GM19468 (cell line): ENCODE measurements at regions not wholly inside any gene's neighbourhood (a gene's known extent, or its start where the extent isn't known, plus 50 kb on each side); places are given as distances from the start of the nearest gene placed in this dataset.
A peak's percentile ranks its signal among the peaks of the same experiment; 100 is the strongest.
"Not testable (repeated sequence)": the region's sequence is repeated elsewhere in the genome, so short reads cannot be mapped to it uniquely, and the experiment has no call there.

Experiments
- ATAC-seq: cut with Tn5 transposase; IDR thresholded peaks from one replicate; pipeline ENCODE4 v1.9.1; 2021; ENCODE audit warnings: mild to moderate bottlenecking, moderate library complexity, moderate number of reproducible peaks; ENCODE audit not compliant: unreplicated experiment; ENCODE audit errors: extremely low read depth

GRCh38 chr5:118518720-118519119 is 469.6 kb downstream of the DTWD2 start:
- no peak for ATAC-seq

- ATAC-seq, result no peak
Measured at GRCh38 chr5:118511846-118512245, 476.5 kb downstream of the DTWD2 start.

- ATAC-seq, result peak; percentile 55
Measured at GRCh38 chr5:118506217-118506852, 482.0 kb downstream of the DTWD2 start.

- not testable (repeated sequence) for ATAC-seq
Measured at GRCh38 chr5:118502232-118502631, 486.1 kb downstream of the DTWD2 start.

- no peak for ATAC-seq
Measured at GRCh38 chr5:118491351-118491750, 497.0 kb downstream of the DTWD2 start.

- no peak for ATAC-seq
Measured at GRCh38 chr5:118486647-118487225, 501.6 kb downstream of the DTWD2 start.

- no peak for ATAC-seq
Measured at GRCh38 chr5:118479285-118479684, 509.1 kb downstream of the DTWD2 start.

- no peak for ATAC-seq
Measured at GRCh38 chr5:118478852-118479251, 509.5 kb downstream of the DTWD2 start.

GRCh38 chr5:118468085-118468484 is 520.3 kb downstream of the DTWD2 start:
- ATAC-seq, result no peak

- no peak for ATAC-seq
Measured at GRCh38 chr5:118467103-118467502, 521.2 kb downstream of the DTWD2 start.

GRCh38 chr5:118466418-118466817 is 521.9 kb downstream of the DTWD2 start:
- no peak for ATAC-seq

- ATAC-seq, result not testable (repeated sequence)
Measured at GRCh38 chr5:118462276-118462675, 526.1 kb downstream of the DTWD2 start.

- ATAC-seq, result no peak
Measured at GRCh38 chr5:118461436-118461835, 526.9 kb downstream of the DTWD2 start.

GRCh38 chr5:118459490-118459889 is 528.9 kb downstream of the DTWD2 start:
- no peak for ATAC-seq

- no peak for ATAC-seq
Measured at GRCh38 chr5:118456085-118456484, 532.3 kb downstream of the DTWD2 start.

- ATAC-seq, result no peak
Measured at GRCh38 chr5:118451697-118452247, 536.6 kb downstream of the DTWD2 start.

GRCh38 chr5:118450554-118451332 is 537.6 kb downstream of the DTWD2 start:
- no peak for ATAC-seq

GRCh38 chr5:118447350-118447749 is 541.0 kb downstream of the DTWD2 start:
- no peak for ATAC-seq

- no peak for ATAC-seq
Measured at GRCh38 chr5:118441956-118442355, 546.4 kb downstream of the DTWD2 start.

GRCh38 chr5:118441034-118441433 is 547.3 kb downstream of the DTWD2 start:
- ATAC-seq, result no peak

- ATAC-seq, result no peak
Measured at GRCh38 chr5:118440496-118440895, 547.9 kb downstream of the DTWD2 start.
